Brain microvascular endothelial cell (primary cell): ENCODE measurements at regions not wholly inside any gene's neighbourhood (a gene's known extent, or its start where the extent isn't known, plus 50 kb on each side); places are given as distances from the start of the nearest gene placed in this dataset.

ENCODE experiments used
- DNase-seq: peaks from one replicate; pipeline ENCODE4 v3.0.0-alpha.2; 2020
- H3K27ac ChIP-seq: fragments of 250-450 bp; sonication (Bioruptor Pico); 2 replicates; pipeline ENCODE4 v1.5.1; 2020; ENCODE audit warnings: mild to moderate bottlenecking, moderate library complexity
- H3K27me3 ChIP-seq: fragments of 250-450 bp; sonication (Bioruptor Pico); replicated peaks from 2 replicates; pipeline ENCODE4 v1.5.1; 2020; ENCODE audit warnings: mild to moderate bottlenecking
- H3K36me3 ChIP-seq: fragments of 250-450 bp; sonication (Bioruptor Pico); replicated peaks from 2 replicates; pipeline ENCODE4 v1.5.1; 2020; ENCODE audit warnings: mild to moderate bottlenecking
- H3K4me3 ChIP-seq: 2 replicates; pipeline ENCODE4 v1.5.1; 2011; ENCODE audit warnings: low read depth, mild to moderate bottlenecking, control low read depth, low read length, moderate library complexity
- CTCF ChIP-seq: IDR thresholded peaks from 2 replicates; pipeline ENCODE4 v1.5.1; 2011; ENCODE audit warnings: low read depth, mild to moderate bottlenecking, moderate library complexity, low read length, control low read depth, inconsistent platforms; ENCODE audit errors: missing control alignments
- in situ Hi-C: cut with HindIII; loops from 2 replicates; pipeline ENCODE4 v1.10.0; 2017; ENCODE audit warnings: low sequenced_read_pairs, low pct_ligation_motif_present

DNA sequence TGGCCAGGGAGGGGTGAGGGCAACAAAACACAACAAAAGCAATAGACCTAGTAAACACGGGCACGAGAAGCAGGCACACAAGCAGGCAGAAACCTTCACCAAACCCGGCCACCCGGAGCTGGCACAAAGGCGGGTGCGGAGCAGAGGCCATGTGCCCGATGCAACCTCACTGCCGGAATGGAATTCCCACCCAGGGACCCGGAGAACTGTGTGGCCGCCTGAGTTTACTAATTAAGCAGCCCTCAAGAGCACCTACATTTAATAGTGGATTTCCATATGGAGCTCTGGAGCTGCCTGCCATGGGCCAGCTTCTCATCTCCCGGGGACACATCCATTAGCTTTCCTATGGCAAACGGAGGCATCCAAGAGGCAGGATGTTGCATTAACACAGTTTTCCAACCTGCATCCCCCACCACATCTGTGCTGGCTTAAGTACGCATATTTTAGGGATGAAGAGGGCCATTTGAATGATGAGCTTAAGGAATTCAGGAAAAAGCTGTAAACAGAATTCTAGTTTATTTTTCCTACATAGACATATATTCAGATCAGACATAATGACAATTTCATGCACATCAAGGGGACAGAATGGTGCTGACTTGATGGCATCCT lies 104.5 kb upstream of the SMIM21 start:
- DNase-seq, result no peak
- Histone ChIP-seq H3K4me3 (no peak overlapping the region), H3K36me3 (no peaks in the 10 kb centered on the region), H3K27ac (no peak overlapping the region), H3K27me3 (no peaks in the 10 kb centered on the region)
- no peak for TF ChIP-seq CTCF
- in situ Hi-C loops, result no loop called here

- no peaks in the 10 kb centered on the region for H3K36me3 ChIP-seq
- H3K27ac ChIP-seq, result no peak overlapping the region
- no peaks in the 10 kb centered on the region for H3K27me3 ChIP-seq
- no peak for DNase-seq
- no peak overlapping the region for H3K4me3 ChIP-seq
- in situ Hi-C loops, result no loop called here
- TF ChIP-seq CTCF, result no peak
These were observed 103.8 kb upstream of the SMIM21 start for GRCh38 chr18:75531212-75531850.

- no peak for DNase-seq
- TF ChIP-seq CTCF, result no peak
- Histone ChIP-seq H3K27ac (no peak overlapping the region), H3K4me3 (no peak overlapping the region), H3K27me3 (no peaks in the 10 kb centered on the region), H3K36me3 (no peaks in the 10 kb centered on the region)
- in situ Hi-C loops, result no loop called here
These were observed 103.2 kb upstream of the SMIM21 start for GRCh38 chr18:75530566-75531211.

GRCh38 chr18:75530118-75530517 lies 102.6 kb upstream of the SMIM21 start:
- no peaks in the 10 kb centered on the region for H3K36me3 ChIP-seq
- DNase-seq, result no peak
- no peak overlapping the region for H3K27ac ChIP-seq
- TF ChIP-seq CTCF, result no peak
- H3K4me3 ChIP-seq, result no peak overlapping the region
- H3K27me3 ChIP-seq, result no peaks in the 10 kb centered on the region
- in situ Hi-C loops, result no loop called here

GRCh38 chr18:75529394-75529793 lies 101.9 kb upstream of the SMIM21 start:
- TF ChIP-seq CTCF, result no peak
- Histone ChIP-seq H3K36me3 (no peaks in the 10 kb centered on the region), H3K4me3 (no peak overlapping the region), H3K27me3 (no peaks in the 10 kb centered on the region), H3K27ac (no peak overlapping the region)
- no peak for DNase-seq
- in situ Hi-C loops, result no loop called here
